OCI-LY3 (cell line): ENCODE measurements at regions not wholly inside any gene's neighbourhood (a gene's known extent, or its start where the extent isn't known, plus 50 kb on each side); places are given as distances from the start of the nearest gene placed in this dataset.

ENCODE experiments used
- H2AFZ ChIP-seq: fragments of 200-600, 300-600 bp; shearing (Covaris generic); 2 replicates; pipeline ENCODE4 v1.6.0; 2014; ENCODE audit warnings: antibody characterized with exemption, low read depth, low read length
- H3K27ac ChIP-seq: fragments of 200-600, 300-600 bp; sonication (generic); 2 replicates; pipeline ENCODE4 v1.5.1; 2014; ENCODE audit warnings: mild to moderate bottlenecking, low read length, moderate library complexity, mixed read lengths
- H3K27me3 ChIP-seq: fragments of 200-600, 300-600 bp; sonication (generic); 2 replicates; pipeline ENCODE4 v1.6.1; 2014; ENCODE audit warnings: low read depth, low read length, mixed read lengths
- H3K36me3 ChIP-seq: fragments of 200-600, 300-600 bp; sonication (generic); replicated peaks from 2 replicates; pipeline ENCODE3; 2014; ENCODE audit warnings: low read depth, low read length, mixed read lengths
- H3K4me1 ChIP-seq: fragments of 300-600, 200-600 bp; sonication (generic); 2 replicates; pipeline ENCODE4 v1.6.1; 2014; ENCODE audit warnings: low read length, mixed read lengths
- H3K4me2 ChIP-seq: fragments of 200-600, 300-600 bp; sonication (generic); 2 replicates; pipeline ENCODE4 v1.6.1; 2014; ENCODE audit warnings: low read length, mixed read lengths
- H3K4me3 ChIP-seq: fragments of 300-600, 200-600 bp; sonication (generic); 2 replicates; pipeline ENCODE4 v1.5.1; 2014; ENCODE audit warnings: antibody characterized with exemption, mild to moderate bottlenecking, low read length, moderate library complexity
- H3K79me2 ChIP-seq: fragments of 300-600, 200-600 bp; shearing (Covaris generic); 2 replicates; pipeline ENCODE4 v1.6.1; 2014; ENCODE audit warnings: mild to moderate bottlenecking, low read length, mixed read lengths
- H3K9ac ChIP-seq: fragments of 300-600, 200-600 bp; shearing (Covaris generic); 2 replicates; pipeline ENCODE4 v1.6.0; 2014; ENCODE audit warnings: mild to moderate bottlenecking, low read length, moderate library complexity
- H3K9me3 ChIP-seq: fragments of 200-600, 300-600 bp; shearing (Covaris generic); 2 replicates; pipeline ENCODE4 v1.6.1; 2014; ENCODE audit warnings: low read length, mixed read lengths; ENCODE audit not compliant: insufficient read depth
- H4K20me1 ChIP-seq: fragments of 200-600, 300-600 bp; sonication (generic); 2 replicates; pipeline ENCODE4 v1.6.1; 2016; ENCODE audit warnings: low read length, mixed read lengths; ENCODE audit not compliant: insufficient read depth
- EZH2phosphoT487 ChIP-seq: fragments of 200-600 bp; shearing (Covaris generic); IDR thresholded peaks from 2 replicates; pipeline ENCODE4 v1.6.1; 2018; ENCODE audit warnings: antibody characterized with exemption, mixed run types, low read depth
- TF ChIP-seq, protein P1 (sequence below): fragments of 200-600, 300-600 bp; sonication (generic); IDR thresholded peaks from 2 replicates; pipeline ENCODE4 v1.5.1; 2014; ENCODE audit warnings: antibody characterized with exemption, low read length, low read depth

GRCh38 chr3:71901645-71902044 lies 116.7 kb upstream of the PROK2 start:
- Histone ChIP-seq H3K27me3 (peaks cover 89% of the 10 kb centered on the region), H3K9ac (no peak overlapping the region)
- TF ChIP-seq EZH2phosphoT487, result no peak
- TF ChIP-seq, protein P1, sequence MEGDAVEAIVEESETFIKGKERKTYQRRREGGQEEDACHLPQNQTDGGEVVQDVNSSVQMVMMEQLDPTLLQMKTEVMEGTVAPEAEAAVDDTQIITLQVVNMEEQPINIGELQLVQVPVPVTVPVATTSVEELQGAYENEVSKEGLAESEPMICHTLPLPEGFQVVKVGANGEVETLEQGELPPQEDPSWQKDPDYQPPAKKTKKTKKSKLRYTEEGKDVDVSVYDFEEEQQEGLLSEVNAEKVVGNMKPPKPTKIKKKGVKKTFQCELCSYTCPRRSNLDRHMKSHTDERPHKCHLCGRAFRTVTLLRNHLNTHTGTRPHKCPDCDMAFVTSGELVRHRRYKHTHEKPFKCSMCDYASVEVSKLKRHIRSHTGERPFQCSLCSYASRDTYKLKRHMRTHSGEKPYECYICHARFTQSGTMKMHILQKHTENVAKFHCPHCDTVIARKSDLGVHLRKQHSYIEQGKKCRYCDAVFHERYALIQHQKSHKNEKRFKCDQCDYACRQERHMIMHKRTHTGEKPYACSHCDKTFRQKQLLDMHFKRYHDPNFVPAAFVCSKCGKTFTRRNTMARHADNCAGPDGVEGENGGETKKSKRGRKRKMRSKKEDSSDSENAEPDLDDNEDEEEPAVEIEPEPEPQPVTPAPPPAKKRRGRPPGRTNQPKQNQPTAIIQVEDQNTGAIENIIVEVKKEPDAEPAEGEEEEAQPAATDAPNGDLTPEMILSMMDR, result no peak

GRCh38 chr3:71900057-71900456 lies 115.1 kb upstream of the PROK2 start:
- Histone ChIP-seq H3K27ac (no peak overlapping the region), H3K4me3 (no peak overlapping the region), H3K27me3 (peaks cover 94% of the 10 kb centered on the region), H3K9me3 (no peaks in the 10 kb centered on the region), H3K36me3 (no peaks in the 10 kb centered on the region), H3K9ac (no peak overlapping the region), H3K4me2 (no peak overlapping the region), H3K4me1 (peaks cover 6% of the 10 kb centered on the region), H3K79me2 (no peaks in the 10 kb centered on the region), H2AFZ (no peak overlapping the region), H4K20me1 (peaks cover 69% of the 10 kb centered on the region)
- TF ChIP-seq EZH2phosphoT487, result no peak
- TF ChIP-seq, protein P1, result no peak

More at GRCh38 chr3:71901645-71902044, 116.7 kb upstream of the PROK2 start:
- Histone ChIP-seq H3K79me2 (no peaks in the 10 kb centered on the region), H3K4me2 (no peak overlapping the region), H2AFZ (no peak overlapping the region), H3K4me1 (peaks cover 21% of the 10 kb centered on the region), H3K27ac (no peak overlapping the region), H3K4me3 (no peak overlapping the region), H3K36me3 (no peaks in the 10 kb centered on the region), H4K20me1 (peaks cover 71% of the 10 kb centered on the region), H3K9me3 (no peaks in the 10 kb centered on the region)

DNA sequence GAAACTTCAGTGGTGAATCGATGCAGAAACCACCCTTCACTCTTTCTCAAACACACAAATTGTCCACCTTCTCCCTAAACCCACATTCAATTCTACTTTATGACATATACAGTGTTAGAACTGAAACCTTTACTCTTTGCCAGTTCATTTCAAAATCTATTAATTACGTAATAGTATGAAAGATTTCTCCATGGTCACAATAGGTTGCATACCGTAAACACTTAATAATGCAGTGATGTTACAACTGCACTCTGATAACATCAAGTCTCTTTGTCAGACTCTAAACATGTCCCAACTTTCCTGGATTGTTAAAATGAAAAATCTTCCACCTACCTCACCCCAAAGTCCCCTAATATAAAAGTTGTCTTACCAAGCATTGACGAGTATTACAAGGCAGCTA lies 111.8 kb upstream of the PROK2 start:
- H3K4me2 ChIP-seq, result no peak overlapping the region
- no peak overlapping the region for H3K9ac ChIP-seq
- H3K36me3 ChIP-seq, result no peaks in the 10 kb centered on the region
- H2AFZ ChIP-seq, result no peak overlapping the region
- H4K20me1 ChIP-seq, result peaks cover 51% of the 10 kb centered on the region
- no peak for TF ChIP-seq EZH2phosphoT487
- TF ChIP-seq, protein P1, result no peak
- H3K27me3 ChIP-seq, result peaks cover 87% of the 10 kb centered on the region
- no peak overlapping the region for H3K27ac ChIP-seq
- no peak overlapping the region for H3K4me3 ChIP-seq
- no peaks in the 10 kb centered on the region for H3K79me2 ChIP-seq
- no peaks in the 10 kb centered on the region for H3K4me1 ChIP-seq
- H3K9me3 ChIP-seq, result no peaks in the 10 kb centered on the region

DNA sequence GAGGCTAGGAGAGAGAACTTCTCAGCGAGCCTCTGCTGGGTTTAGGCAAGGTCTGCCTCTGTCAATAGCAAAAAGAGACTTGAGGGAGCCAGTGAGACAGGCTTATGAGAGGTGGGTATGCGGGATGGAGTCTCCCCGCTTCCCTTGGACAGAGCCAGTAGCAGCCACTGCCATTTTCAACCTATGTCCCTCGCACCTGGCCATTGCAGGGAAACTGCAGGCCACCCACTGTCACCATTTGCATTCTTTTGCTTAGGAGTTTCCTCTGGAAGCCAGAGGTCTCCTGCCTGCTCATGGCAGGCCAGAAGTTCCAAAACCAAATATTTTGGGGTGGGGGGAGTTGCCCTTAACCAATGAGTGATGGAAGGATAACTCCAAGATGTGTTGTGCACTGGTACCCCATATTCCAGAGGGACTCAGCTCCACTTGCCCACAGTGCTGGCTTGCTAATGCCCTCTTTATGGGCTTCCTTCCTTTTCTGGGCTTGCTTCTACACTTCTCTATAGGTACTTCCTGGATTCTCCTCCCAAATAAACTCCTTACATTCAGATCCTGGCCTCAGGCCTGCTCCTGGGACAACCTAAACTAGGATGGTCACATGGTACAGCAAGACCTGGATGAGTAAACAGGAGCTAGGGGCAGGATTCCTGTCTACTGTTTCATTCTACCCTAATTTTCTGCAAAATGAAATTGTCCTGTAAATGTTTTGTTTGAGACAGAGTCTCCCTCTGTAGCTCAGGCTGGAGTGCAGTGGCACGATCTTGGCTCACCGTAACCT lies 108.9 kb upstream of the PROK2 start:
- H3K27me3 ChIP-seq, result peaks cover 87% of the 10 kb centered on the region
- H3K4me3 ChIP-seq, result no peak overlapping the region
- H3K79me2 ChIP-seq, result no peaks in the 10 kb centered on the region
- no peaks in the 10 kb centered on the region for H3K9me3 ChIP-seq
- H3K9ac ChIP-seq, result no peak overlapping the region
- H3K4me1 ChIP-seq, result no peaks in the 10 kb centered on the region
- no peak overlapping the region for H3K27ac ChIP-seq
- H4K20me1 ChIP-seq, result peaks cover 56% of the 10 kb centered on the region
- TF ChIP-seq, protein P1, result no peak
- TF ChIP-seq EZH2phosphoT487, result no peak
- H3K4me2 ChIP-seq, result no peak overlapping the region
- no peak overlapping the region for H2AFZ ChIP-seq
- no peaks in the 10 kb centered on the region for H3K36me3 ChIP-seq
